GM13976 (cell line): ENCODE measurements at regions not wholly inside any gene's neighbourhood (a gene's known extent, or its start where the extent isn't known, plus 50 kb on each side); places are given as distances from the start of the nearest gene placed in this dataset.

ENCODE experiments used
- DNase-seq: peaks from one replicate; pipeline ENCODE4 v3.0.0; 2012; ENCODE audit warnings: low spot score
- in situ Hi-C: fragments of 300-500 bp; cut with MboI; formaldehyde crosslinking; loops from one replicate; pipeline ENCODE4 v1.12.0; 2022; ENCODE audit warnings: low sequenced_read_pairs, mixed read lengths, inconsistent platforms; ENCODE audit not compliant: unreplicated experiment
- TF ChIP-seq, protein P1 (sequence below): IDR thresholded peaks from 2 replicates; pipeline ENCODE4 v1.5.1; 2012; ENCODE audit warnings: borderline replicate concordance, mild to moderate bottlenecking; ENCODE audit not compliant: insufficient read depth; ENCODE audit errors: extremely low read depth, missing control alignments, control extremely low read depth

DNA sequence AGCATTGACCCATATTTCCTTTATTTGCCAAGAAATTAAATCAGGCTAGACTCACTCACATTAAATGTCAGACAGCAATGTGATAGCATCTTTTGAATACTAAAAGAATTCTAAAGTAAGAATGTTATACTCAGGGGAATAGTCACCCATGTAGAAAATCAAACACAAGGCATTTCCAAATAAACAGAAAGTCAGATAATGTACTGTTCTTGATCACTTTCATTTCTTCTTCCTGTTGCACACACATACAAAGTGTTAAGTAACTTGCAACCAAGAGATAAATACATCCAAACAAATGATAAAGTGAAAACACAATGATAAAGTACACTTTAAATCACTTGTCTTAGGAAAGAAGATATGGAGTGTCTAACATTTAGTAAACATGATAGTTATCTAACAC, 1366.6 kb upstream of the MIR17HG start:
- DNase-seq: no peak
- in situ Hi-C loops: no loop called here
- TF ChIP-seq, protein P1, sequence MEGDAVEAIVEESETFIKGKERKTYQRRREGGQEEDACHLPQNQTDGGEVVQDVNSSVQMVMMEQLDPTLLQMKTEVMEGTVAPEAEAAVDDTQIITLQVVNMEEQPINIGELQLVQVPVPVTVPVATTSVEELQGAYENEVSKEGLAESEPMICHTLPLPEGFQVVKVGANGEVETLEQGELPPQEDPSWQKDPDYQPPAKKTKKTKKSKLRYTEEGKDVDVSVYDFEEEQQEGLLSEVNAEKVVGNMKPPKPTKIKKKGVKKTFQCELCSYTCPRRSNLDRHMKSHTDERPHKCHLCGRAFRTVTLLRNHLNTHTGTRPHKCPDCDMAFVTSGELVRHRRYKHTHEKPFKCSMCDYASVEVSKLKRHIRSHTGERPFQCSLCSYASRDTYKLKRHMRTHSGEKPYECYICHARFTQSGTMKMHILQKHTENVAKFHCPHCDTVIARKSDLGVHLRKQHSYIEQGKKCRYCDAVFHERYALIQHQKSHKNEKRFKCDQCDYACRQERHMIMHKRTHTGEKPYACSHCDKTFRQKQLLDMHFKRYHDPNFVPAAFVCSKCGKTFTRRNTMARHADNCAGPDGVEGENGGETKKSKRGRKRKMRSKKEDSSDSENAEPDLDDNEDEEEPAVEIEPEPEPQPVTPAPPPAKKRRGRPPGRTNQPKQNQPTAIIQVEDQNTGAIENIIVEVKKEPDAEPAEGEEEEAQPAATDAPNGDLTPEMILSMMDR: no peak

DNA sequence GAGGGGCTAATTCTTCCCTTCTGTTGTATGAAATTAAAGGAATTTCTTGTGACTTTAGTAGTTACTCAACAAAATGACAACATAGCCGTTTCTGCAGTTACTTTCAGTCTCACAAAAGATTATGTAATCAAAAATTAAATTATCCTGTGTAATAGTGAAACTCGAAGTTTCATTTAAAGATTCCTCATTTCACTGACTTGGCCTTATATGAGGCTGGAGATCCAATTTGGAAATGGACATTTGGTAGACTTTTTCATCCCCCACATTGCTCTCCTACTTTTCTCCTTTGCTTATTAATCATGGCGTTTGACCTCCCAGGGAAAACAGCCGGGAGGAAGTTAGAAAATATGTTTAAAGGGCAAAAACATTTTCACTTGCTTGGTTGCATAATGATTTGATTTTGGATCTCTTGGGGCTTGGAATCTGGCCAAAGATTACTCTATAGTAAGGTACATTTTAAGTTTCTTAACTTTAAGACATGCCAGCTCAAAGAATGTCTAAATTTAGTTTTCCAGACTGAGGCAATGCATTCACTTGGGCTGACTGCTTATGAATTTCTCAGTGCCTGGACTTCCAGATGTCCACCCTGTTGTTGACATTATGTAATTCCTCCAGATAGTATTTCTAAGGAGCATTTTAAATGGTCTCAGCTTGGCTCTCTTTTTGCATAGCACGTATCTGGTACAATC, 1364.9 kb upstream of the MIR17HG start:
- no peak for DNase-seq
- in situ Hi-C loops: no loop called here
- TF ChIP-seq, protein P1: no peak

DNA sequence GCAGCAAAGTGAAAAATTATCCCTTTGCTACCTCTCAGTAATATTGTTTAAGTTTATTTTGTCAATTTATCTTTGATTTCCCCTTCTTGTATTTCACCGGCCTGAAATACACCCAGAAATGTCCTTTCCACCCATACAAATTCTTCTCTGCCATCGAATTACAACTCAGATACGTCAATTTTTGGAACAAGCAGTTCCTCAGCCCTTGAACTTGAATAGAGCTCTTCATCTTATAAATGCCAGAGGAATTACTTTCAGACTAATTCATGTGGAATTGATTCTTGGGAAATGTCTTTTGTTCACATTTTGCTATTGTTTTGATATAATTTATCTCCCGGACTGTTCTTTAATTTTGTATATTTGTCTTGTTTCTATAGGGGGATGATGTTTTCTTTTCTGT, 1359.3 kb upstream of the MIR17HG start:
- TF ChIP-seq, protein P1: no peak
- in situ Hi-C loops: no loop called here
- no peak for DNase-seq

DNA sequence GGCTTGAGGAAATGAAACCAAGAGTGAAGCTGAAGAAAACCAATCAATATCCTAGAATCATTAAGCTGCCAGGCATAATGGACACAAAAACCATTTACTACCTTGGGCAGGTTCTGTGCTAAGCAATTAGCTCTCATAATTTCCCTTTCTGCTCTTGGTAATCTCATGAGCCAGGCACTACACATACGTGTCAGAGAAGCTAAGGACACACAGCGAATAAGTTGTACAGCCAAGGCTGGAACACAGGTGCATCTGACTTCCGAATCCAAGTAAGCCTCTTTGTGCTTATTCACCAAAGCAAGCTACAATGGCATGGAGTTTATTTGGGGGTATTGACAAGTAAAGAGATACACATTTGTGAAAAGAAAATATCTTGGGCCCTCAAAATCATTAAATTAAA, 1343.9 kb upstream of the MIR17HG start:
- in situ Hi-C loops: no loop called here
- DNase-seq: no peak
- TF ChIP-seq, protein P1: no peak

DNA sequence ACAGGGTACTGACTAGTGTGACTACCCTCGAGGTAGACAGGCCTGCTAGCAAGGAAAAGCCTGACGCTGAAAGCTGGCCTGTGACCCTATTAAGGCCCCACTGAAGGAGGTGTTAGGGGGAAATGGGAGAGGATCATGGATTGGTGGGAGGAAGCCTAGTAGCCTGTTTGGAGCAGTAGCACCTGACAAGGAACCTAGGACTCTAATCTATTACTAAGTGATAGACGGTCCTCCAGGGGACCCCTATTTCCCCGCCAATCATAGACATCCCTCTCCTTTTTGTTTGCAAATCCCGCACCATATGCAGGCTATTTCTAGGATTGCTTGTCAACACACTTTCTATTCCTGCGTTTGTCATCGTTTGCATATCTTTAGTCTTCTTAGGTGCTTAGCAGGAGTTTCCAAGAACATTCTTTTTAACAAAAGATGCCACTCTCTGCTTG, 1338.8 kb upstream of the MIR17HG start:
- TF ChIP-seq, protein P1: no peak
- no peak for DNase-seq
- in situ Hi-C loops: no loop called here

DNA sequence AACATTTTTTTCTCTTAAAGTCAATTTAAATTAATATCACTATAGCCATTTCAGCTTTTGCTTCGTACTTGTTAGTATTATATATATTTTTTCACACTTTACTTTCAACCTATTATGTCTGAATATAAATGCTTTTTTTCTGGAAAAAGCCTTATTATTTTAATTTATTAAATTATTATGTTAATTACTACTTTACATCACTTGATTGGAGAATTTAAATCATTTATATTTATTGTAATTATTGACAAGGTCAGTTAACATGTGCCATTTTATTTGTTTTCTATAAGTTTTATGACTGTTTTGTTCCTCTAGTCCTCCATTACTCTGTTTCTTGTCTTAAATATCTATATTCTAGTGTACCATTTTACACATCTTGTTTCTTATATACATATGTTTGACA, 1333.4 kb upstream of the MIR17HG start:
- TF ChIP-seq, protein P1: no peak
- in situ Hi-C loops: no loop called here
- no peak for DNase-seq
